ENCODE measurements at regions not wholly inside any gene's neighbourhood (a gene's known extent, or its start where the extent isn't known, plus 50 kb on each side); places are given as distances from the start of the nearest gene placed in this dataset.
"Not testable (repeated sequence)": the region's sequence is repeated elsewhere in the genome, so short reads cannot be mapped to it uniquely, and the experiment has no call there.

DNA sequence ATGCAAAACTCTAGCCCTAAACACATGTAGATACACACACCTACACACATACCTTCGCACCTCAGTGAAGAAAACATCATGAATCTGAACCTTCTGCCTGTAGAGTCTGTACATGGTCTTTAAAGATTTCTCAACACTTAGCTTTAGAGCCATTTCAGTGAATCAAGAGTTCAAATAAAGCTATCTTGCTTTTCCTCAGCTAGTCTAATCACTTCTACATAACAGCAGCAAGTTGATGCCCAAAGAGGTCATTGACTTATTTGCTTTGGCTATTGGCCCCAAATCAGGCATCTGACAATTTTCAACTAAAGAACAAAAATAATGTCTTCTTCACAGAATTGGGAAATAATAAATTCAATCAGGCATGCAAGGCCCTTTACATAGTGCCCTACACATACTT is 127.9 kb upstream of the SGCD start:
- H3K9me3 ChIP-seq (ENCODE audit: control insufficient read depth in 1 of 2, low read length in 2 of 2) = no peaks in the 10 kb centered on the region
- H3K36me3 ChIP-seq (ENCODE audit: control insufficient read depth in 1 of 2, insufficient read depth in 2 of 2, low read length in 2 of 2) = no peaks in the 10 kb centered on the region
- no peak overlapping the region for H3K9ac ChIP-seq (ENCODE audit: low read depth in 1 of 2, low read length in 2 of 2)
- no peak overlapping the region for H3K27ac ChIP-seq (ENCODE audit: low read depth, low read length)
- no peaks in the 10 kb centered on the region for H3K27me3 ChIP-seq (ENCODE audit: control insufficient read depth in 1 of 2, insufficient read depth in 2 of 2, low read length in 2 of 2)
- no peaks in the 10 kb centered on the region for H3K4me1 ChIP-seq (ENCODE audit: control insufficient read depth in 1 of 2, insufficient read depth in 2 of 2, low read length in 2 of 2)
- H3K4me3 ChIP-seq (ENCODE audit: low read depth in 1 of 2, low read length in 2 of 2) = no peak overlapping the region

DNA sequence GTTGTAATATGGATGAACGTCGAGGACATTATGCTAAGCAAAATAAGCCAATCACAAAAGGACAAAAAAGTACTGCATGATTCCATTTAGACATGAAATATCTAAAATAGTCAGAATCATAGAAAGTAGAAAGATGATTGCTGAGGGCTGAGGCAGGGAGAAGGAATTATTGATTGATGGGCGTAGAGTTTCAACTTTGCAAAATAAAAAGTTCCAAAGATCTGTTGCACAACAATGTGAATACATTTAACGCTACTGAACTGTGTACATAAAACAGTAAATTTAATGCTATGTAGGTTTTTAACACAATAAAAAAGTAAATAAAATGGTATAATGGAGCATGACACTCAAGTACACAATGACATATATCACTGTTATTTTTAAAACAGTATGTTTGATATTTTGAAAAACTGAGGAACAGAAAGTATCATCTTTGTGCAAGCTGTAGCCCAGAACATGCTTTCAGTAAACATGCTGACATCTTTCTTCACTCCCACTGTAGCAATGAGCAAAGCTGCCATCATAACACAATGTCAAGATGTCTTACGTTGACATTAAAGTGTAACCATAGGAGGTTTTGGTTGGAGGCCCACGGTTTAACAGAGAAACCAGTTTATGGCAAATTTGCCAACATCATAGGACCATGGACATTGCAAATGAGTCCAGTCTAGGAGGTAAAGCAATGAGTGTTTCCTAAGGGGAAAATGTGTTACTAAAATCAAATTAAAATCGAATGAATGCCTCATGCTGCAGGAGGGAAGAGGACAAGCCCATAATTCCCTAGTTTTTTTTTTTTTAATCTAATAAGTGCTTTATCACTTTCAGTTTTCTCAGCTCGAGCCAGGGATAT is 125.8 kb upstream of the SGCD start:
- Histone ChIP-seq H3K9me3 (ENCODE audit: control insufficient read depth in 1 of 2, low read length in 2 of 2) (no peaks in the 10 kb centered on the region), H3K9ac (ENCODE audit: low read depth in 1 of 2, low read length in 2 of 2) (no peak overlapping the region), H3K36me3 (ENCODE audit: control insufficient read depth in 1 of 2, insufficient read depth in 2 of 2, low read length in 2 of 2) (no peaks in the 10 kb centered on the region), H3K27me3 (ENCODE audit: control insufficient read depth in 1 of 2, insufficient read depth in 2 of 2, low read length in 2 of 2) (no peaks in the 10 kb centered on the region), H3K4me3 (ENCODE audit: low read depth in 1 of 2, low read length in 2 of 2) (no peak overlapping the region), H3K4me1 (ENCODE audit: control insufficient read depth in 1 of 2, insufficient read depth in 2 of 2, low read length in 2 of 2) (no peaks in the 10 kb centered on the region), H3K27ac (ENCODE audit: low read depth, low read length) (no peak overlapping the region)

DNA sequence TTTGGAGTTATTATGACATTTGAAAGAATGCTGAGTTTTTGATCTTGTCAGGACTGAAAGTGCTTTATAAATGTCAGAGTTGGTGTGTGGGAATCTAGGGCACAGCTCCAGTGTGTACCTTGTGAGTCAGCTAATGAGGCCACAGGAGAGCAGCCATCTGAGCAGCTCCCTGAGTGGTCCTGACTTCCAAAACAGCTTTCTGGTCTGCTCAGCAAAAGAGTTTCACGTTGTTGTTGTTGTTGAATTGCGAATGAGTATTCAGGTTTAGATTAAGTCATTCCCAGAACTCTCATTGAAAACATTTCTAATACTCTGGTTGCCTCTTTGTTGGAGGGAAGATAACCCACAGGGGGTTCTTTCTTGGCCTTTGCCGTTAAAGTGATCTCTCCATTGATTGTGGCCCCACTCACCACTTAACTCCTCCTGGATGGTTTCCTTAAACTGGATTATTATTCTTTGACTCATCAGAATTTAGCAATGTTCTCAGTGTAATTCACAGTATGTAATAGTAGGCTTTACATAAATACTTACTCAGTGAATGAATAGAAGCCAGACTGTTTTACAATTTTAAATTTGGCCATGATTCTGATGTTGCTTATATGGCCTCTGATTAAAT is 125.1 kb upstream of the SGCD start:
- Histone ChIP-seq H3K27ac (ENCODE audit: low read depth, low read length) (no peak overlapping the region), H3K27me3 (ENCODE audit: control insufficient read depth in 1 of 2, insufficient read depth in 2 of 2, low read length in 2 of 2) (no peaks in the 10 kb centered on the region), H3K4me1 (ENCODE audit: control insufficient read depth in 1 of 2, insufficient read depth in 2 of 2, low read length in 2 of 2) (no peaks in the 10 kb centered on the region), H3K4me3 (ENCODE audit: low read depth in 1 of 2, low read length in 2 of 2) (no peak overlapping the region), H3K9ac (ENCODE audit: low read depth in 1 of 2, low read length in 2 of 2) (no peak overlapping the region), H3K9me3 (ENCODE audit: control insufficient read depth in 1 of 2, low read length in 2 of 2) (no peaks in the 10 kb centered on the region), H3K36me3 (ENCODE audit: control insufficient read depth in 1 of 2, insufficient read depth in 2 of 2, low read length in 2 of 2) (no peaks in the 10 kb centered on the region)

DNA sequence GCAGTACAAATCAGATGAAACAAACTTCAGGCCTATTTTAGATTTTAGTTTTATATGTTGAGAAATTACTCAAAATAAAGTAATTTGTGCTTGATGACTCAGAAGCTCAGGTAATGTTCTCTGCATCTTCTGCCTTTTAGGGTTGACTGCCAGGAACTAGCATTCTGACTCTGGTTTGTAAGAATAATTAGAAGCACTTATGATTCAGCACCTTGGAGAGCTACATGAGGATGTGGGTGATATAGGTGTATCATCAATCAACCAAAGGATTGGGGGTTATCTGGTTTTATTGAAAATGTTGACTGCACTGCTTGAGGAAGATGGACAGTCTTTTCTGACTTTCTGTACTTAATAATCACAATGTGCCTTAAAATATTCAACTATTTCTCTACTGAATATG is 118.7 kb upstream of the SGCD start:
- no peaks in the 10 kb centered on the region for H3K36me3 ChIP-seq (ENCODE audit: control insufficient read depth in 1 of 2, insufficient read depth in 2 of 2, low read length in 2 of 2)
- H3K9ac ChIP-seq (ENCODE audit: low read depth in 1 of 2, low read length in 2 of 2) = no peak overlapping the region
- no peaks in the 10 kb centered on the region for H3K27me3 ChIP-seq (ENCODE audit: control insufficient read depth in 1 of 2, insufficient read depth in 2 of 2, low read length in 2 of 2)
- peaks cover 0 to 6% of the 10 kb centered on the region in 2 donors for H3K9me3 ChIP-seq (ENCODE audit: control insufficient read depth in 1 of 2, low read length in 2 of 2)
- no peak overlapping the region for H3K4me3 ChIP-seq (ENCODE audit: low read depth in 1 of 2, low read length in 2 of 2)
- H3K27ac ChIP-seq (ENCODE audit: low read depth, low read length) = no peak overlapping the region
- no peaks in the 10 kb centered on the region for H3K4me1 ChIP-seq (ENCODE audit: control insufficient read depth in 1 of 2, insufficient read depth in 2 of 2, low read length in 2 of 2)

DNA sequence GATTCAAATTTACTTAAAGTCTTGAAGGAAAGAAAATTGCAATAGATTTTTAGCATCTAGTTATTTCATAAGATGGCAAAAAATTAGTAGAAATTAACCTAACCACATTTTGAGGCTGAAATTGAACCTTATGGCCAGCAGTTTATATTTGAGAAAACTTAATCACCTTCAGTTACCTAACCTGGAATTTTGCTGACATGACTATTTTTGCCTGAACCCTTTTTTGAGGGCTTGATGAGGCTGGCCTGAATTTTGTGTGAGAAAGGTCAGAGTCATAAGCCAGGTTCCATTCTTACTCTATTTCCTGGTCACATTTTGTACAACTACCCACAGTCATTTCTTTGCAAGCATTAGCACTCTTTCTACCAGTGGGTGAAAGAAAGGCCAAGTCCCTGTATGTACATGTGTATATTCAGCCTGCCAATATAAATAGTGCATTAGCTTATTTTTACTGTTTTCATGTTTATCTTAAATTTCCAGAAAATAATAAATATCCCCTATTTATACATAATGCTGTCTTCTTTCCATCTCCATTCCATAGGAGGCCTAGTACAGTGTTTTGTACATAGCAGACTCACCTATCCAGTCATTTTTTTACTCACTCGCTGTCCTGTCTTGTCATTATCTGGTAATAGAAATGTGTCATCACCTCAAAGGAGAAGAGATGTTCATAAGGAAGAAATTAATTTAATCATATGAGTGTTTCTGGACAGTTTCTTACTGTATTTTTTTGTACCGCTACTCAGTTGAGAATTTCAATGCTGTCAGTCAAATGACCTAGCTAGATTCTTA is 108.4 kb upstream of the SGCD start:
- H3K36me3 ChIP-seq (ENCODE audit: control insufficient read depth in 1 of 2, insufficient read depth in 2 of 2, low read length in 2 of 2) = no peaks in the 10 kb centered on the region
- no peaks in the 10 kb centered on the region for H3K27me3 ChIP-seq (ENCODE audit: control insufficient read depth in 1 of 2, insufficient read depth in 2 of 2, low read length in 2 of 2)
- peaks cover 0 to 4% of the 10 kb centered on the region in 2 donors for H3K9me3 ChIP-seq (ENCODE audit: control insufficient read depth in 1 of 2, low read length in 2 of 2)
- no peaks in the 10 kb centered on the region for H3K4me1 ChIP-seq (ENCODE audit: control insufficient read depth in 1 of 2, insufficient read depth in 2 of 2, low read length in 2 of 2)
- H3K27ac ChIP-seq (ENCODE audit: low read depth, low read length) = no peak overlapping the region
- H3K4me3 ChIP-seq (ENCODE audit: low read depth in 1 of 2, low read length in 2 of 2) = no peak overlapping the region
- no peak overlapping the region for H3K9ac ChIP-seq (ENCODE audit: low read depth in 1 of 2, low read length in 2 of 2)

DNA sequence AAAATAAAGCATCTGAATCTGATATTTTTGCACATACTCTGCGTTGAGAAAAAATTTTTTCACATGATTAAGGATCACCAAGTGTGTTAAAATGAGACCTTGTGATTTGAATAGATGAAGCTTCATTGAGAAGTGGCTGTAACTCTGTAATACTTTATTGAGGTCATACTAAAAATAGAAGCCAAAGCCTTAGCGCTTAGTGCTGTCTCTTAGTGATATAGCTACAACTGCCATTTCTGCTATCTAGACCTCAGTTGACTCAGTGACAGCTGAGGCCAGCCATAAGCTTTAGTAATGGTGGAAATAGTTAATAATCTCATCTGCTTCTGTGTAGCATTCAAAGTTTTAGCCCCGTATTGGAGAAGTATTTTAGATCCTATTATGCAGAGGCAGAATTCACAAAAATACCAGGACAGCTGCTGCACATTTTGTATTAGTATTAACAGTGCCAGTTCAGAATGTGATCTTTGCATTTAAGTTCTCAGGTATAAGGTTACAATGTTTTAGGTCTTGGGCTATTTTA is 107.4 kb upstream of the SGCD start:
- H3K36me3 ChIP-seq (ENCODE audit: control insufficient read depth in 1 of 2, insufficient read depth in 2 of 2, low read length in 2 of 2) = no peaks in the 10 kb centered on the region
- no peaks in the 10 kb centered on the region for H3K4me1 ChIP-seq (ENCODE audit: control insufficient read depth in 1 of 2, insufficient read depth in 2 of 2, low read length in 2 of 2)
- H3K9ac ChIP-seq (ENCODE audit: low read depth in 1 of 2, low read length in 2 of 2) = no peak overlapping the region
- no peaks in the 10 kb centered on the region for H3K27me3 ChIP-seq (ENCODE audit: control insufficient read depth in 1 of 2, insufficient read depth in 2 of 2, low read length in 2 of 2)
- H3K27ac ChIP-seq (ENCODE audit: low read depth, low read length) = no peak overlapping the region
- H3K4me3 ChIP-seq (ENCODE audit: low read depth in 1 of 2, low read length in 2 of 2) = no peak overlapping the region
- peaks cover 0 to 2% of the 10 kb centered on the region in 2 donors for H3K9me3 ChIP-seq (ENCODE audit: control insufficient read depth in 1 of 2, low read length in 2 of 2)

DNA sequence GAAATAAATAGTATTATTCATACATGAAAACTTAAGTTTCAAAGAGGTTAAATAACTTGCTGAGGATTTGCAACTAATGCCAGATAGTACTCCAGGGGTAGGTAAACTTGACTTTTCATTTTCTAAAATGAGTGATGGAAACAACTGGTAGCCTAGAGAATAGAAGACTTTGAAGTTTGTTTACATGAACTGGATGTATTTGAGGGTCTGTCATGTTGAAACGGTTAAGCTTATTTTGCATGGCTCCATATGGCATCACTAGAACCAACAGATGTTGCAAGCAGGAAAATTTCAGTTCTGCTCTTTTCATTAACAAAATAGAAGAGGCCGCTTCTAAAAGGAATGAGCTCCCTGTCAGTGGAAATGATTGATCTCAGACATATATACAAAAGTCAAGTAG is 105.1 kb upstream of the SGCD start:
- no peaks in the 10 kb centered on the region for H3K27me3 ChIP-seq (ENCODE audit: control insufficient read depth in 1 of 2, insufficient read depth in 2 of 2, low read length in 2 of 2)
- H3K27ac ChIP-seq (ENCODE audit: low read depth, low read length) = no peak overlapping the region
- H3K9ac ChIP-seq (ENCODE audit: low read depth in 1 of 2, low read length in 2 of 2) = no peak overlapping the region
- H3K4me3 ChIP-seq (ENCODE audit: low read depth in 1 of 2, low read length in 2 of 2) = no peak overlapping the region
- no peaks in the 10 kb centered on the region for H3K9me3 ChIP-seq (ENCODE audit: control insufficient read depth in 1 of 2, low read length in 2 of 2)
- no peaks in the 10 kb centered on the region for H3K36me3 ChIP-seq (ENCODE audit: control insufficient read depth in 1 of 2, insufficient read depth in 2 of 2, low read length in 2 of 2)
- no peaks in the 10 kb centered on the region for H3K4me1 ChIP-seq (ENCODE audit: control insufficient read depth in 1 of 2, insufficient read depth in 2 of 2, low read length in 2 of 2)

DNA sequence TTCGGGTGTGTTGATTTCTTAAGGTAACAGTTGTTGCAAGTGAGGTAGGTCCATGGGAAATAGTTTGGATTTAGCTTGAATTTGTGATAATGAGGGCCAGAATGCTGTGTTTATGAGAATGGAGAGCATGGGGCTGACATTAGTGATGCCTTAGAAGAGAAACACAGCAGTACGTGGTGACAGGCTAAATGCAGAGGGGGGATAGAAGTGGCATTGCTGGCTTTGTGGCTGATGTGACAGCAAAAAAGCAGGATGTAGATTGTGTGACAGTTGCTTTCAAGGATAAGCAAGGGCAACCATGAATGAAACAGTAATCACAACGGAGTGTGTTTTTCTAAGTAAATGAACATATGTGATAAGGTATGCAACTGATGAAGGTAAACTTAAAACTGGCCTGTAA is 103.4 kb upstream of the SGCD start:
- no peaks in the 10 kb centered on the region for H3K4me1 ChIP-seq (ENCODE audit: control insufficient read depth in 1 of 2, insufficient read depth in 2 of 2, low read length in 2 of 2)
- no peak overlapping the region for H3K27ac ChIP-seq (ENCODE audit: low read depth, low read length)
- no peaks in the 10 kb centered on the region for H3K36me3 ChIP-seq (ENCODE audit: control insufficient read depth in 1 of 2, insufficient read depth in 2 of 2, low read length in 2 of 2)
- H3K9me3 ChIP-seq (ENCODE audit: control insufficient read depth in 1 of 2, low read length in 2 of 2) = no peaks in the 10 kb centered on the region
- no peak overlapping the region for H3K4me3 ChIP-seq (ENCODE audit: low read depth in 1 of 2, low read length in 2 of 2)
- no peaks in the 10 kb centered on the region for H3K27me3 ChIP-seq (ENCODE audit: control insufficient read depth in 1 of 2, insufficient read depth in 2 of 2, low read length in 2 of 2)
- no peak overlapping the region for H3K9ac ChIP-seq (ENCODE audit: low read depth in 1 of 2, low read length in 2 of 2)

DNA sequence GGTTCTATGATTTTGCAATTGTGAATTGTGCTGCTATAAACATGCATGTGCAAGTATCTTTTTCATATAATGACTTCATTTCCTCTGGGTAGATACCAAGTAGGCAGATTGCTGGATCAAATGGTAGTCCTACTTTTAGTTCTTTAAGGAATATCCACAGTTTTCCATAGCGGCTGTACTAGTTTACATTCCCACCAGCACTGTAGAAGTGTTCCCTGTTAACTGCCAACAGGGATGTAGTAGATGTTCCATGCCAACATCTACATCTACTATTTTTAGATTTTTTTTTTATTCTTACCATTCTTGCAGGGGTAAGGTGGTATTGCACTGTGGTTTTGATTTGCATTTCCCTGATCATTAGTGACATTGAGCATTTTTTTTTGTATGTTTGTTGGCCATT is 100.5 kb upstream of the SGCD start:
- not testable (repeated sequence) for H3K4me1 ChIP-seq (ENCODE audit: control insufficient read depth in 1 of 2, insufficient read depth in 2 of 2, low read length in 2 of 2); H3K27ac ChIP-seq (ENCODE audit: low read depth, low read length); H3K36me3 ChIP-seq (ENCODE audit: control insufficient read depth in 1 of 2, insufficient read depth in 2 of 2, low read length in 2 of 2)

DNA sequence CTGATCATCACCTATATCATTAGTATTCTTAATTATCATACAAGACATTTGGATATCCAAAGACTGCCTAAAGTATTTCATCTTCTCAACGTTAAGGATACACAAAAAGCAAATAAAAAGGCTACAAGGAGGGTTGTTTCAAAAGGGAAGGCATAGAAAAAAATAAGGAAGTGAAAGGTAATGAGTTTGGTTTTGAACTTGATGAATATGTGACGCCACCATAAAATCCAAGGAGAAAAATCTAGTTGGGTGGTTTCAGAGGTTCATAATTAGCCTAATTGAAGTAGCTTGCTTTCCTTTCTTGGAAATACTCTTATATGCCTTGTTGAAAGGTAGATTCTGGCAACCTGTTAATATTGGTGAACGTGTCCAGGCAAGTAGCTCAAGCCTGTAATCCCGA is 96.1 kb upstream of the SGCD start:
- no peak overlapping the region for H3K9ac ChIP-seq (ENCODE audit: low read depth in 1 of 2, low read length in 2 of 2)
- no peaks in the 10 kb centered on the region for H3K4me1 ChIP-seq (ENCODE audit: control insufficient read depth in 1 of 2, insufficient read depth in 2 of 2, low read length in 2 of 2)
- no peak overlapping the region for H3K27ac ChIP-seq (ENCODE audit: low read depth, low read length)
- H3K9me3 ChIP-seq (ENCODE audit: control insufficient read depth in 1 of 2, low read length in 2 of 2) = no peaks in the 10 kb centered on the region
- no peaks in the 10 kb centered on the region for H3K27me3 ChIP-seq (ENCODE audit: control insufficient read depth in 1 of 2, insufficient read depth in 2 of 2, low read length in 2 of 2)
- H3K4me3 ChIP-seq (ENCODE audit: low read depth in 1 of 2, low read length in 2 of 2) = no peak overlapping the region
- no peaks in the 10 kb centered on the region for H3K36me3 ChIP-seq (ENCODE audit: control insufficient read depth in 1 of 2, insufficient read depth in 2 of 2, low read length in 2 of 2)

More for the DNA sequence above, 100.5 kb upstream of the SGCD start:
- H3K27me3 ChIP-seq (ENCODE audit: control insufficient read depth in 1 of 2, insufficient read depth in 2 of 2, low read length in 2 of 2); H3K9me3 ChIP-seq (ENCODE audit: control insufficient read depth in 1 of 2, low read length in 2 of 2); H3K4me3 ChIP-seq (ENCODE audit: low read depth in 1 of 2, low read length in 2 of 2); H3K9ac ChIP-seq (ENCODE audit: low read depth in 1 of 2, low read length in 2 of 2): not testable (repeated sequence)
